HG02981 (cell line): ENCODE measurements at regions not wholly inside any gene's neighbourhood (a gene's known extent, or its start where the extent isn't known, plus 50 kb on each side); places are given as distances from the start of the nearest gene placed in this dataset.

Experiments
- ATAC-seq: cut with Tn5 transposase; IDR thresholded peaks from one replicate; pipeline ENCODE4 v1.9.1; 2021; ENCODE audit warnings: mild to moderate bottlenecking, moderate library complexity; ENCODE audit not compliant: unreplicated experiment

GRCh38 chr10:111131168-111131799 is 54.5 kb downstream of the ADRA2A start:
- no peak for ATAC-seq

- no peak for ATAC-seq
These were observed 60.2 kb downstream of the ADRA2A start for GRCh38 chr10:111137007-111137406.

- ATAC-seq, result no peak
These were observed 60.8 kb downstream of the ADRA2A start for GRCh38 chr10:111137587-111137986.

- ATAC-seq, result no peak
These were observed 61.7 kb downstream of the ADRA2A start for GRCh38 chr10:111138544-111138943.

- no peak for ATAC-seq
These were observed 62.7 kb downstream of the ADRA2A start for GRCh38 chr10:111139567-111139966.

- ATAC-seq, result no peak
These were observed 65.4 kb downstream of the ADRA2A start for GRCh38 chr10:111142092-111142768.

GRCh38 chr10:111146025-111146640 is 69.3 kb downstream of the ADRA2A start:
- no peak for ATAC-seq

- no peak for ATAC-seq
These were observed 71.2 kb downstream of the ADRA2A start for GRCh38 chr10:111148025-111148424.

- ATAC-seq, result no peak
These were observed 71.6 kb downstream of the ADRA2A start for GRCh38 chr10:111148440-111148839.

- ATAC-seq, result no peak
These were observed 73.9 kb downstream of the ADRA2A start for GRCh38 chr10:111150691-111151090.

- no peak for ATAC-seq
These were observed 74.9 kb downstream of the ADRA2A start for GRCh38 chr10:111151595-111152307.

- ATAC-seq, result no peak
These were observed 79.9 kb downstream of the ADRA2A start for GRCh38 chr10:111156754-111157153.

GRCh38 chr10:111158595-111158994 is 81.8 kb downstream of the ADRA2A start:
- ATAC-seq, result no peak

- no peak for ATAC-seq
These were observed 84.5 kb downstream of the ADRA2A start for GRCh38 chr10:111161109-111161874.

- ATAC-seq, result no peak
These were observed 94.4 kb downstream of the ADRA2A start for GRCh38 chr10:111171183-111171582.

- no peak for ATAC-seq
These were observed 99.0 kb downstream of the ADRA2A start for GRCh38 chr10:111175787-111176186.

GRCh38 chr10:111177379-111177778 is 100.5 kb downstream of the ADRA2A start:
- ATAC-seq, result no peak

GRCh38 chr10:111179514-111179913 is 102.7 kb downstream of the ADRA2A start:
- ATAC-seq, result no peak

GRCh38 chr10:111186358-111186757 is 109.5 kb downstream of the ADRA2A start:
- ATAC-seq, result no peak

- no peak for ATAC-seq
These were observed 110.3 kb downstream of the ADRA2A start for GRCh38 chr10:111187096-111187495.

- ATAC-seq, result no peak
These were observed 122.8 kb downstream of the ADRA2A start for GRCh38 chr10:111199587-111199986.
